ENCODE measurements at regions not wholly inside any gene's neighbourhood (a gene's known extent, or its start where the extent isn't known, plus 50 kb on each side); places are given as distances from the start of the nearest gene placed in this dataset.
A peak's percentile ranks its signal among the peaks of the same experiment; 100 is the strongest.

DNA sequence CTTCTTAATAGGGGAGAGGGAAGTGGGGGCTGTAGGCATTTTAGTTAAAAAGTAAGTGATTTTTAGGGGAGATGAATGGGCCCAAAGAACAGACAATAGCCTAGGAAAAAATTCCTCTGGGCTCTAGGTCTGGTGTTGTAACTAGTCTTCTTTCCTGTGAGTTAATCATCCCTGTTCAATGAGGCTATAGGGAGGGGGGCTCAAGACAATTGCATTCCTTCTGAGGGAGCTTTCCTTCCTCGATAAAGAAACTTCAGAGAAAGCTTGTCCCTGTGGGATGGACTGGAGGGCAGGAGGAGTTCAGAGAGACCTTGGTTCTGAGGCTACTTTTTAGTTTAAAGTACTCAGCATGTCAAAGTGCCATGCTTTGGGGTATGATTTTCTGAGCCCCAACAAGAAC is 127.2 kb downstream of the BBS10 start:
- DNase-seq (ENCODE audit: low read depth in 2 of 2): no peak

DNA sequence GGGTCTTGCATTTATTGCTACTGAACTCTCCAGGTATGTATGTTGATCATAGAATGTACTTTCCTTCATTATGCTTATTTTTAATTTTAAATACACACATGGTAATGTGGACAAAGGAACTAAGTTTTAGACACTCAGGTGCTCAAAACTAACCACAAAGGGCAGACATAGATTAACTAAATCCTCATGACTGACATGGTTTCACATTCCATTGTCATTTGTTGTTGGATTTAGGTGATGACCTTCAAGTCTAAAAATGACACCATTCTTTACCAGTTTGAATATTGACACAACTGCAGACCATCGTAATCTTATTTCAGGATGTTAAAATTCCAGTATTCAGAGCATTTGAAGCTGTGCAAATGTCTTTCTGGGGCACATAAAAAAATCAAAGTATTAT is 128.4 kb downstream of the BBS10 start:
- DNase-seq (ENCODE audit: low read depth in 2 of 2): no peak

DNA sequence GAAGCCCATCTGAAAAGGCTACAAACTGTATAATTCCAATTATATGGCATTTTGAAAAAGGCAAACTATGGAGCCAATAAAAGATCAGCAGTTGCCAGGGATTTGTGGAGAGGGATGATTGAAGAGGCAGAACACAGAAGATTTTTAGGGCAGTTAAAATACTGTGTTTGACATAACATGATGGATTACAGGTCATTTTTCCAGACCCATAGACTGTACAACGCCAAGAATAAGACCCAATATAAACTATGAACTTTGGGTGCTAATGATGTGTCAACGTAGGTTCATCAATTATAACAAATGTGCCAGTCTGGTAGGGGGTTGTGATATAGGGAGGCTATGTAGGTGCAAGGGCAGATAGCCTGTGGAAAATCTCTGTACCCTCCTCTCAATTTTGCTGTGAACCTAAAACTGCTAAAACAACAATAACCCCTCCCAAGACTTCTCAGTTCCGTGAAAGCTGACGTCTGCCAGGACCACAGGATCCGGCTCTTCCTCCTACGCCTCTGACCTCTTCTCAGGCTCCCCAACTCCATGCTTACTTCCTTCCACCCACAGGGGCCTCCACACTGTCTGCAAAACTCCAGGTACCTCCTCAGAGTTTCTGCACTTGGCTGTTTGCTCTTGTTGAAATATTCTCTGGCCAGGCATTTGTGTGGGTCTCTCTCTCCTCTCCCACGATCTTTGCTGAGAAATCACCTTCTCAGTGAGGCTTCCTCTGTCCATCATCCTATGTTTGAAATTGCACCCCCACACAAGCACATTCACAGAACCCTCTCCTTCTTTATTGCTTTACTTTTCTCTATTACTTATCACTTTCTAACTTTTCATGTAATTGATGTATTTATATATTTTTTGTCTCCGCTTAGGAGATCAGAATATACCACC is 131.4 kb downstream of the BBS10 start:
- no peak for DNase-seq (ENCODE audit: low read depth in 2 of 2)

DNA sequence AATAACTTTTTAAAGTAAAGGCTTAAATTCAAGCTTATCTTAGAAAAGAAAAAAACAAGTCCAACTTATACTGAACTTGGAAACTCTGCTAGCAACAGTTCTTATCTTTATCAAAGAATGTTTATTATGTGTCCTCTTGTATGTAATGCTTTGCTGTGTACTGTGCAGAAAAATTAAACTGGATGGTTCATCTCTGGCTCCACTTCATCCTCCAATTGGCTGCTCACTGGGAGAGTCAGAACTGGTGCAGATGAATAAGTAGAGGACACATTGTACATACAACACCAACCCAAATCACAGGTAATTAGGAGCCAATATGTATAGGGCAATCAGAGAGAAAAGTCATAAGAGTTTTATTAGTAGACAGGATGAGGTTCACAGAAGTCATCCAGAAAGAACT is 123.6 kb upstream of the NAP1L1 start:
- DNase-seq (ENCODE audit: low read depth in 2 of 2): no peak

DNA sequence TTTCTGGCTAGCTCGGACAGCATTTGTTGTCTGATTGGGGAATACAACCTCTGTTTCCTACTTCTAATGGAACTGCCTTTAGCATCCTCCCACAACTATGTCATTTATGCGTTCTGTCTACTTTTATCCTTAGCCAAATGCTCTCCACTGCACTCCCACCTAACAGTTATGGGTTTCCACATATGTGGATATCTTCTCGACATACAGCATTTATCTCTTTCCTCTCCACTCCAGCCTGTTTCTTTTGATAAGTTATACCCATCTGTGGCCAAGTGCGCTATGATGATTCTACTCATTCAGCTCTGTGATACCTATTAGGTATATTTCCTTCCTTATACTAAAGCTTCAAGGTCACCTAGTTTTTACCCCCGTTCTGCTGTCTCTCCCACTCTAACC is 122.2 kb upstream of the NAP1L1 start:
- no peak for DNase-seq (ENCODE audit: low read depth in 2 of 2)

DNA sequence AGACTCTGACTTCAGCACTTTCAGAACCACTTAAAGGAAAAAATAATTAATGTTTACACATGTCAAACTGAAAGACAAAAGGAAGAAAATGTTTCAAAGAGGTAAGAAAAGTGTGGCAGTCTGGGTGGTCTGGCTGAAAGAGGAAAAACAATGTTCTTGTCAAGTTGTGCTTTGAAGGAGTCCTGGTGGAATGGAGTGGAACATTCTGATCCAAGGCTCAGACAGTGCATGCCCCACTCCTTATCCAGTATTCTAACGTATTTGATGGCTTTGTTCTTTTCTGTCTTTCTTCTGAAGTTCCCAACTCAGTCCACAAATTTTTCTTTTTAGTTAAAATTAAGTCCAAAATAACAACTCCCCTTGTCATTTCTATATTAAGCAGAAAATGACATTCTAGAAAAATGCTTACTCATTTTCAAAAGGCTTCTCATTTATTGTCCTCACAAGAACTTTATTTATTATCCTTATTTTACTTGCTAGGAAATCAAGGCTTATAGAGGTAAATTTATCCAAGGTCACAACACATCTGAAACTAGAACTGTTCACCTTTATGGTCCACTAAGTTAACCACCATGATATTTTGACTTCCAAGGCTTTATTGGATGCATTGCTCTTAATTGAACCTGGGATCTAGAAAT is 121.7 kb upstream of the NAP1L1 start:
- DNase-seq (ENCODE audit: low read depth in 2 of 2): no peak

DNA sequence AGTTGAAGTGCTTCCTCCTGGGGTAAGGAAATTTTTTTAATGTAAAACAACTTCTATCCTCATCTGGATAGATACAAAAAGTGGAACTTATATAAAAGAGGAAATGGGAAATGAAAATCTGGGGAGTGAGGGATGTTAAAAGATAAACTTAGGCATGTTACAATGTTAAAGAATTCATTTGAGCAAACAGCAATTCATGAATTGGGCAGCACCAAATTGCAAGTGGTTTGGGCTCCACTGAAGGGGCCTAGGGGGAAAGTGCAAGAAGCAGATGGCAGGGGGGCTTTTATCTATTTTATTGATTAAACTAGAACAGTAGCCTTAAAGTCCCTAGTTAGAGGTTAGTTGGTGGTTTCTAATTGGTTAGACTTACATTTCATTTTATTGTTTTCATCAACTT is 118.1 kb upstream of the NAP1L1 start:
- DNase-seq (ENCODE audit: low read depth in 2 of 2): no peak

DNA sequence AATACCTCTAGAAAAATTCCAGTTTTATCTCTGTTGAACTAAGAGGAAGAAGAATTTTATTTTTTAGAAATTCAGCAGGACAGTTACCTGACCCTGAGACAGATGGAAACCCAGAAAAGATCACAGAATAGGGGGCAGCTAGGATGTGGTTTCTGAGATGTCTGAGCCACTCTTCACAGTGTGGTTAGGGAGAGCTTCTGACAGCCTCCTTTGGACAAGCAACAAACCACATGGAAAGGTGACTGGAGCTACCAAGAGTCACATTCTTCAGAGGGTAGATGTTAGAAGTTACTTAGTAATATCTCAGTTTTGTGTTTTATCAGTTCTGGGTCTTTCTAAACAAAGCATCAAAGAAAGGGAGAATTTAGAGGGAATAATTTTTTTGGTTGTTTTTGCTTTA is 117.3 kb upstream of the NAP1L1 start:
- no peak for DNase-seq (ENCODE audit: low read depth in 2 of 2)

DNA sequence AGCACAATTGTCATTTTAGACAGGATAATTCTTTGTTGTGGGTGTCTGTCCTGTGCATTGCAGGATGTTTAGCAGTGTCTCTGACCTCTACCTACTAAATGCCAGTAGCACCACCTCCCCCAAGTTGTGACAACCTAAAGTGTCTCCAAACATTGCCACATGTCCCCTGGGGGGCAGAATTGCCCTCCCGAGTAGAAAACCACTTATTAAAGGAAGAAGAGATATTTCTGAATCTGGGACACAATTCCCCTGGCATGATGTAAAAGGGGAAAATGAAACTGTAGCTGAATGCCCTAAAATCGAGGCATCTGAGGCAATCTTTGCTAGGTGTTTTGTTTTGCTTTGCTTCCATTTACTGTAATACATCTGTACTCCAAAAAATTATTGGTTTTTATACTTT is 116.8 kb upstream of the NAP1L1 start:
- no peak for DNase-seq (ENCODE audit: low read depth in 2 of 2)

DNA sequence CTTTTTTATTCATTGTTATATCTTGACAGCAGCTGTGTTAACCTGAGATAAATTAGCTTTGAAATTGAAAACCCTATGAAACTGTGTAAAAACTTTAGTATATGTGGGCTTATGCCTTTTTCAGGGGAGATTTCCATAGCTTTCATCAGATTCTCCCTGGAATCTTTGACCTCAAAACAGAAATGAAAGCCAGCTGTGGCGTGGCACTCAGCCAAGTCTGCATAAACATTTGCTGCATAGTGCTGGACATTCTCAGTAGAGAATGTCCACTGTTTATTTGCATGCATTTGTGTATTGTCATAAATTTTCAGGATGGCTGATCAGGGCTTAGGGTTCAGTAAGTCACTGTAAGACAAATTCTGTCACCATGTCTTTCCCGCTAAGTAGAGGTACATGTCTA is 115.3 kb upstream of the NAP1L1 start:
- peak; percentile 48 to 52 for DNase-seq (ENCODE audit: low read depth in 2 of 2)

DNA sequence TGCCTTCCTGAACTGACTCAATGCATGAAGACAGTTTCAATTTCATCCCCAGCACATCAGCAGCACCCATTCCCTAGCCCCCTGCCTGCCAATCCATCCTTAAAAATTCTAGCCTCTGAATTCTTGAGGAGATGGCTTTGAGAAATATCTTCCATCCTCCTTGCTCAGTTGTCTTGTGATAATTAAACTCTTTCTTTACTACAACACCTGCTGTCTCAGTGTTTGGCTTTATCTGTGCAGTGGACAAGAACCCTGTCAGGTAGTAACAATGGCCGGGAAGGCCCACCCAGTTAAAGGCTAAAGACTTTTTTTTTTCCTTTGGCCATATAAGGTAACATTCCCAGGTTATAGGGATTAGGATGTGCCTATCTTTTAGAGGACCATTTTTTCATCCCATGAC is 114.4 kb upstream of the NAP1L1 start:
- DNase-seq (ENCODE audit: low read depth in 2 of 2): no peak

DNA sequence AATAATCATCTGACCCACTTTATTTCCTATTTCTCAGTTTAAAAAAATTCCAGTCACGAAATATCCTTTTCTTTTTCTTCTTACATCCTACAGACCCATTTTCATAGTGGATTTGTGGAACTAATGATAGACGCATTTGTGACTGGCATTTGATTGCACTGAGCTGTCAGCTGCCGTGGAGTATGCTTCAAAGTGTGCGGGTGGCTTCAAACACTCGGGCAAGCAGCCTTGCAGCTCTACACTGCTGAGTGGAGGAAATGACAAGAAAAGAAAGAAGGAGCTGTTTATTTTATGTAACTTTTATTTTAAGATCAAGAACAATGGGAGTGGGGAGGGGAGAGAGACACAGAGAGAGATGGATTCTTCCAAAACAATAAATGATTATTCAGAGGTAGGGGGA is 112.8 kb upstream of the NAP1L1 start:
- no peak for DNase-seq (ENCODE audit: low read depth in 2 of 2)

DNA sequence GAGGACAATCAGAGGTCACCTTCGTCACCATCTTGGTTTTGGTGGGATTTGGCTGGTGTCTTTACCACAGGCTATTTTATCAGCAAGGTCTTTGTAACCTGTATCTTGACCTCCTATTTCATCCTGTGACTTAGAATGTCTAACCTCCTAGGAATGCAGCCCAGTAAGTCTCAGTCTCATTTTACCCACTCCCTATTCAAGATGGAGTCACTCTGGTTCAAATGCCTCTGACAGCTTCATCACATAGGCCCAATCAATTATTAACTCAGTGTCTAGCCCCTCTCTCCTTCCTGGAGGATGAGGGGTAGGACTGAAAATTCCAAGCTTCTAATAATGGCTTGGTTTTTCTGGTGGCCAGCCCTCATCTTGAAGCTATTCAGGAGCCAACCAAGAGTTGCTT is 111.4 kb upstream of the NAP1L1 start:
- DNase-seq (ENCODE audit: low read depth in 2 of 2): no peak

DNA sequence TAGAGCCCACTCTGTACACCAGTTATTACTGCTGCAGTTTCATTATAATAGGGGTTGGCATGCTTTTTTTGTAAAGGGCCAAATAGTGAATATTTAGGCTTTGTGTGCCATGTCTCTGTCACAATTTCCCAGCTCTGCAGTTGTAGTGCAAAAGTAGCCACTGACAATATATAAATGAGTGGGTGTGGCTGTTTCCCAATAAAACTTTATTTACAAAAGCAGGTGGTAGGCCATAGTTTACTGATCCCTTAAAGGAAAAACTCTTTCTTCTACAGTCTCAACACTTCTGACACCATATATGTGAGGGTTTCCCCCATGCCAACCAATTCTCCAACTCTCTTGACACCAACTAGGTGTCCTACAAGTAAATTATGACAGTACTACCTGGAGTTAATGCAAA is 110.2 kb upstream of the NAP1L1 start:
- no peak for DNase-seq (ENCODE audit: low read depth in 2 of 2)

DNA sequence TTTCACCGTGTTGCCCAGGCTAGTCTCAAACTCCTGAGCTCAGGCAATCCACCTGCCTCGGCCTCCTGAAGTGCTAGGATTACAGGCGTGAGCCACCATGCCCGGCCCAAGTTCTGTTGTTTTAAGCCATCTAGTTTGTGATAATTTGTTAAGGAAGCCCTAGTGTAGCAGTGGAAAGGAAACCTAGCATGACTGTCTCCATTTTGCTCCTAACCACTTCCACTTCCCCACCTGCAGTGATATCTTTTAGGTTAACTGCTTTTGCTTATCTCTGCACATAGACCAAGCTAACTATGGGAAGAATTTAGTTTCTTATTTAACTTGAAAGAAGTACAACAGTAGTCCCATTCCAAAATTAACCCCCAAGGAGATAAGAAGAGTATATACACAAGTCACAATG is 109.5 kb upstream of the NAP1L1 start:
- DNase-seq (ENCODE audit: low read depth in 2 of 2): no peak

DNA sequence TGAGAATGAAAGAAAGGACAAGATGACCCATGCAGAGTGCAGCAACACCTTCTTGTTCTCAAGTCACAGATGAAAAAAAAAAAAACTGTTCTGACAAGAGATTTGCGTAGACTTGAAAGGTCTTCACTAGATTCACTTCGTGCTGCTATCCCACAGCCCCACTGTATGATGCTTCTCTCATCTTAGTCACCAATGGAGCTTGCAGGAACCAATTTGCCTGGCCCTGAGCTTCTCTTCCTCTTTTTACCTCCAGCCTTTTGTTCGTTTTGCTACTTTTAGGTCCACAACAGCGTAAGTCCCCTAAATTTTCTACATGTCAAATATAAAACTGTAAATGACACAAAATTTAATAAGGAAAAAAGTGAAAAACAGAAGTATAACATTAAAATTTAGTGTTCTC is 107.9 kb upstream of the NAP1L1 start:
- DNase-seq (ENCODE audit: low read depth in 2 of 2): no peak

DNA sequence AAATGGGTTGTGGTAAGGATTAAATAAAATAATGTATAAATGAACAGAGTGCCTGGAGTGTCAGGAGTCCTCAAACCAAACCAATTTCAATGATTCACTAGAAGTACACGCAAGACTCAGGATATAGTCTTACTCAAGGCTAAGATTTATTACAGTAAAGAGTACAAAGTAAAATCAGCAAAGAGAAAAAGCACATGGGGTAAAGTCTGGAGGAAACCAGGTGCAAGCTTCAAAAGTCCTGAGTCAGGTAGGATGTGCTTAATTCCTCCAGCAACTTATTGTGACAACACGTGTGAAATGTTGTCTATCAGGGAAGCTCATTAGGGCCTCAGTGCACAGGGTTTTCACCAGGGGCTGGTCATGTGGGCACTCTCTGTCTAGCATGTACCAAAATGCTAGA is 105.8 kb upstream of the NAP1L1 start:
- DNase-seq (ENCODE audit: low read depth in 2 of 2): no peak

DNA sequence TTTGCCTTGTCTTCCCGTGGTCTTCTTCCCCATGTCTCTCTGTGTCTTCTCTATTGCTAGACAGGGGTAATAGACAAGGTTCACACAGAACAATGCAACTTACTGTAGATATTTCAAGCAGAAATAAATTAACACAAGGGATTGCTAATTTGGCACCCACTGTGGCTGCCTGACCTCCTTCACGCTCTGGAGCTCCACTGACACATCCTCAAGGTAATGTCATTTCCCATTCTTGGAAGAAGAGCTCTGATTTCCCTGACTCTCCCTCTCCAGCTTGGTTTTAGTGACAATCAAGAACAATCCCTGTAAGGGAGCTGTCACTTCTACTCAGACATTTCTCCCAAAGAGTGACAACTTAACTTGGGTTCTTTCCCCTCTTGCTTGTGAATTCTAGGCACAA is 105.4 kb upstream of the NAP1L1 start:
- no peak for DNase-seq (ENCODE audit: low read depth in 2 of 2)

DNA sequence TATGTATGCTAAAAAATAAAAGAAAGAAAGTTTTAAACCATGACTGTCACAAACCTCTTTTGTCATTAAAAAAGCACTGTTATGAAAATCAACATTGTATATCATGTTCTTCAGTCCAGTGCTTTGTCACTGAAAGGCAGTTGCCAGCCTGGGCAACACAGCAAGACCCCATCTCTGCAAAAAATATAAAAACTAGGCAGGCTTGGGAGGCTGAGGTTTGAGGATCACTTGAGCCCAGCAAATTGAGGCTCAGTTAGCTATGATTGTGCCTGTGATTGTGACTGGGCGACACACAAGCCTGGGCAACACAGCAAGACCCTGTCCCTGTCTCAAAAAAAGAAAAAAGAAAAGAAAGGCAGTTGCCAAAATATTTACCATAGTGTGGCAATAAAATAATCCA is 102.7 kb upstream of the NAP1L1 start:
- no peak for DNase-seq (ENCODE audit: low read depth in 2 of 2)

DNA sequence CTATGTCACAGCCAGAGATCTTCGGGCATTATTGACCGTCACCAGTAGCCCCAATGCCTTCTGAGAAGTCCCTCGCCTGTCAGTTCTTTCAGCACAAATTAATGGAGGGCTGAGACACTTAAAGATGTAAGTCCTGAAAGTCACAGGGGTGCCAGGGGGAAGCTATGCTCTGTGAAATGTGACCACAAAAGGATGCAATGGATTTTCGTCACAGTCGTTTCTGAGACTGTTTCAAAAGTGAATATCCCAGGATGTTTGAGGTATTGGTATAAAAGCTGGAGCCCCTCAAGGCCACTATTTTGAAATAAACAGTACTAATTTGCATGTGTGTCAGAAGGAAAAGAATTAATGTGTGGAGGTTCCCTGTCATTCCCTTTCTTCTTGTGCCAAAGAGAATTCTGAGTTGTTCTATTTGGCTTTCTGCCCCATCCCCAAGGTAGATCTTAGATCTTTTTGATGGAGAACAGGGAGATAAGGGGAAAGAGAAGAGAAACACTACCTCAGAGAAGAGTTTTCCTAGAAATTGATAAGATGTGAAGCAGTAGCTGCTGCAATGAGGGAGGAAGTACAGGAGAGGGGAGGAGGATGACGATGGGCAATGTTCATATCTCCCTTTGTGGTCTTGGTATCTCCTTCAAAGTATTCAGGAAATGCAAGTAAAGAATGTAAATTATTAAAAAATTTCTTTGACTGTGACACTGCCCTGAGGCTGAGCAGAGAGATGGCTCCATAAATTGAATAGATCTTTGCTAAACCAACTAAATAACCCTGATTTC is 101.8 kb upstream of the NAP1L1 start:
- no peak for DNase-seq (ENCODE audit: low read depth in 2 of 2)

DNA sequence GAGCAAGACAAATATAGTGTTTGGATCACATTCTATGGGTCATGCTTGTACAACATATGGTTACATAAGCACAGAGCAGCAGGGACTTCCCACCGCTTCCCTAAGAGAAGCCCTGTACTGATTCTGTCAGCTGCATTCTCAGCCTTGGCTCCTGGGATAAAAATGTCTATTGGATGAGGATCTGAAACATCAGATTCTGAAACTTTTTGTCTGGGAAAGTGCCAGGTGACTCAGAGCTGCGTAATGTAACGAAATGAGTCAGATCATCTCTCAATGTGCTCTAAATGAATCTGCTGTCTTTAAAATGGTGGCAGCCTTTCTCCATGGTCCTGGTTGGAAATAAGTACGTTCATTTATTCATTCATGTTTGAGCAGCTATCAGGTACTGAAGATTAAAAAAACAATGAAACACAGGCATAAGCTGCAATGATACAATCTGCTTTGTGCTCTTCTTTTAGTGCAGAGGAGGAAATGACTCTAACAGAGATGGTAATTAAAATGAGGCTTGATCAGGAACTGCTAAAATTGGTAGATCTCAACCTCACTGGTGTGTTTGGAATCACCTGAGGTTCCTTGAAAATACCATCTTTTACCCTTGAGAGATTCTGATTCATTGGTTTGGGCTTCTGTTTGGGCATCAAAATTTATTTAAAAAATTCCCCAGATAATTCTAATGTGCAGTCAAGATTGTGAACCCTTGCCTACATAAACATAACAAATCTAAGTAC is 99.1 kb upstream of the NAP1L1 start:
- peak; percentile 98 for DNase-seq (ENCODE audit: low read depth in 2 of 2)
